Endothelial cell of umbilical vein (primary cell): ENCODE measurements at regions not wholly inside any gene's neighbourhood (a gene's known extent, or its start where the extent isn't known, plus 50 kb on each side); places are given as distances from the start of the nearest gene placed in this dataset. TPM values are rescaled to one million over a fixed set of nuclear protein-coding genes. Genes with fewer than 3 reads are reported as not detected.

Experiments used
- BruUV-seq: library from RNA; stranded (reverse); fragments of 400-500 nt; replicated peaks from 2 replicates; lab custom pipeline; 2021; lab: Mats Ljungman, UMichigan
- CTCF ChIA-PET: fragments of 300-600, 350-600 bp; sonication (Branson Sonifier 250); formaldehyde crosslinking; loops from one replicate; lab custom pipeline; 2021; ENCODE audit warnings: antibody characterized with exemption, inconsistent platforms; lab: Charles Lee
- POLR2A ChIA-PET: fragments of 300-600, 350-600 bp; sonication (Branson Sonifier 250); formaldehyde crosslinking; loops from one replicate; lab custom pipeline; 2021; ENCODE audit warnings: antibody characterized with exemption, inconsistent platforms; lab: Charles Lee
- DNase-seq: peaks from one replicate; pipeline ENCODE4 v3.0.0-alpha.2; 2011; ENCODE audit warnings: low read depth, low spot score
- FAIRE-seq: peaks from 2 replicates; lab custom pipeline; 2011; peaks lifted over from hg19 to GRCh38; lab: Jason Lieb, UNC
- H2AFZ ChIP-seq: 2 replicates; pipeline ENCODE4 v1.6.0; 2012; ENCODE audit warnings: low read depth, low read length, control low read depth, inconsistent platforms
- H3K27ac ChIP-seq: 2 replicates; pipeline ENCODE4 v1.5.1; 2011; ENCODE audit warnings: low read depth, mild to moderate bottlenecking, control low read depth, low read length, moderate library complexity; ENCODE audit not compliant: insufficient read depth
- H3K27me3 ChIP-seq, 2 experiments: 2 replicates each; pipeline versions ENCODE4 v1.6.0 to v1.6.1; 2011; ENCODE audit warnings: low read length in 2 of 2, mixed read lengths in 1 of 2; ENCODE audit not compliant: control insufficient read depth in 2 of 2, insufficient read depth in 2 of 2
- H3K36me3 ChIP-seq, 2 experiments: 2 replicates in 1 of 2; 3 replicates in 1 of 2; pipeline ENCODE4 v1.5.1; 2011; ENCODE audit warnings: low read length in 2 of 2, mild to moderate bottlenecking in 1 of 2, moderate library complexity in 1 of 2; ENCODE audit not compliant: control insufficient read depth in 2 of 2, insufficient read depth in 2 of 2; ENCODE audit errors: extremely low read depth in 1 of 2
- H3K4me1 ChIP-seq: 3 replicates; pipeline ENCODE4 v1.5.1; 2011; ENCODE audit warnings: mild to moderate bottlenecking, low read length; ENCODE audit not compliant: control insufficient read depth, insufficient read depth; ENCODE audit errors: extremely low read depth
- H3K4me2 ChIP-seq: 2 replicates; pipeline ENCODE4 v1.6.1; 2011; ENCODE audit warnings: low read length, control low read depth, mixed read lengths; ENCODE audit not compliant: insufficient read depth
- H3K4me3 ChIP-seq, 3 experiments: fragments of 200-600 bp in 1 of 3; sonication (generic), shearing (Covaris generic) in 1 of 3; replicated peaks in 1 of 3; 2 replicates each; pipeline ENCODE4 v1.5.1; 2011 to 2016; ENCODE audit warnings: control low read depth in 3 of 3, low read length in 3 of 3, mild to moderate bottlenecking in 2 of 3, inconsistent platforms in 1 of 3, low read depth in 1 of 3, moderate library complexity in 1 of 3; ENCODE audit not compliant: insufficient read depth in 1 of 3
- H3K79me2 ChIP-seq: 2 replicates; pipeline ENCODE4 v1.6.0; 2012; ENCODE audit warnings: low read length, inconsistent platforms; ENCODE audit not compliant: control insufficient read depth, insufficient read depth
- H3K9ac ChIP-seq: replicated peaks from 2 replicates; pipeline ENCODE3; 2011; ENCODE audit warnings: low read length, control low read depth; ENCODE audit not compliant: insufficient read depth; ENCODE audit errors: extremely low read depth
- H3K9me1 ChIP-seq: replicated peaks from 3 replicates; pipeline ENCODE4 v1.6.0; 2011; ENCODE audit warnings: mild to moderate bottlenecking, low read length; ENCODE audit not compliant: control insufficient read depth, insufficient read depth; ENCODE audit errors: extremely low read depth
- H3K9me3 ChIP-seq: replicated peaks from 2 replicates; pipeline ENCODE4 v1.5.1; 2012; ENCODE audit warnings: low read length, inconsistent platforms; ENCODE audit not compliant: control insufficient read depth, insufficient read depth
- H4K20me1 ChIP-seq: replicated peaks from 2 replicates; pipeline ENCODE3; 2011; ENCODE audit warnings: mild to moderate bottlenecking, low read length; ENCODE audit not compliant: control insufficient read depth, insufficient read depth; ENCODE audit errors: extremely low read depth
- CTCF ChIP-seq, 2 donors: IDR thresholded peaks; 1 replicate in 1 of 2; 2 replicates in 1 of 2; pipeline ENCODE4 v1.5.1; 2011; ENCODE audit warnings: low read length in 2 of 2, mild to moderate bottlenecking in 2 of 2, moderate library complexity in 2 of 2, control low read depth in 1 of 2, inconsistent platforms in 1 of 2, low read depth in 1 of 2; ENCODE audit not compliant: insufficient read depth in 1 of 2; ENCODE audit errors: extremely low read depth in 1 of 2
- EZH2 ChIP-seq: IDR thresholded peaks from 2 replicates; pipeline ENCODE4 v1.6.1; 2012; ENCODE audit warnings: borderline replicate concordance, low read depth, mild to moderate bottlenecking, moderate library complexity, low read length, inconsistent platforms; ENCODE audit not compliant: severe bottlenecking
- FOS ChIP-seq: IDR thresholded peaks from 2 replicates; pipeline ENCODE4 v1.6.1; 2011; ENCODE audit warnings: mild to moderate bottlenecking, low read length, moderate library complexity, borderline replicate concordance; ENCODE audit not compliant: insufficient read depth
- GATA2 ChIP-seq: IDR thresholded peaks from 2 replicates; pipeline ENCODE4 v1.7.0; 2011; ENCODE audit warnings: low read depth, mild to moderate bottlenecking, moderate library complexity, mixed read lengths, low read length; ENCODE audit not compliant: insufficient read length, insufficient read depth
- JUN ChIP-seq: IDR thresholded peaks from 2 replicates; pipeline ENCODE4 v1.6.1; 2011; ENCODE audit warnings: borderline replicate concordance, low read depth; ENCODE audit not compliant: insufficient read length, insufficient read depth
- MYC ChIP-seq: IDR thresholded peaks from one replicate; pipeline ENCODE4 v1.6.1; 2011; ENCODE audit warnings: mild to moderate bottlenecking, low read depth, low read length
- POLR2A ChIP-seq: IDR thresholded peaks from 2 replicates; pipeline ENCODE4 v1.6.1; 2012; ENCODE audit warnings: low read depth, mild to moderate bottlenecking, control low read depth, low read length
- POLR2AphosphoS5 ChIP-seq: IDR thresholded peaks from 2 replicates; pipeline ENCODE4 v1.6.1; 2012; ENCODE audit warnings: low read depth, mild to moderate bottlenecking, control low read depth, low read length, moderate library complexity; ENCODE audit not compliant: insufficient read depth
- dilution Hi-C: fragments of 300-500 bp; cut with MboI; formaldehyde crosslinking; loops from one replicate; pipeline ENCODE4 v1.15.0; 2019; ENCODE audit warnings: low sequenced_read_pairs; ENCODE audit not compliant: extremely low pct_ligation_motif_present
- intact Hi-C: fragments of 100-400 bp; cut with micrococcal nuclease; formaldehyde crosslinking; loops from one replicate; pipeline ENCODE4 v1.10.0; 2022
- small RNA-seq: library from RNA; depleted of rRNA; stranded (forward); fragments of <200 nt; gene quantifications from one replicate; pipeline ENCODE3, GENCODE V24; 2012; ENCODE audit warnings: low replicate concordance, low read depth; ENCODE audit not compliant: insufficient read depth, insufficient read length
- TF ChIP-seq, protein P1 (sequence below): IDR thresholded peaks from 2 replicates; pipeline ENCODE4 v1.6.1; 2011; ENCODE audit not compliant: insufficient read depth, insufficient read length

- Histone ChIP-seq H3K9me1 (no peaks in the 10 kb centered on the region), H4K20me1 (no peaks in the 10 kb centered on the region), H3K4me2 (no peak overlapping the region), H3K9me3 (peaks cover 4% of the 10 kb centered on the region), H3K4me1 (no peaks in the 10 kb centered on the region), H3K27me3 (no peaks in the 10 kb centered on the region), H2AFZ (no peak overlapping the region), H3K9ac (no peak overlapping the region), H3K79me2 (no peaks in the 10 kb centered on the region), H3K27ac (no peak overlapping the region), H3K36me3 (no peaks in the 10 kb centered on the region), H3K4me3 (no peak overlapping the region)
- dilution Hi-C loops (no loop called here), intact Hi-C loops (no loop called here)
- FAIRE-seq (no peak), DNase-seq (no peak)
- POLR2A ChIA-PET, result no interaction called here
- CTCF ChIA-PET, result no interaction called here
- BruUV-seq, result no TSS peak
- TF ChIP-seq GATA2 (no peak), POLR2AphosphoS5 (no peak), MYC (no peak), JUN (no peak), FOS (no peak), POLR2A (no peak), EZH2 (no peak), CTCF (IDR thresholded peaks at IDR 0.05; ENCODE audit: extremely low read depth in 1 of 2, insufficient read depth in 1 of 2, low read depth in 1 of 2, low read length in 2 of 2) (no peak)
- TF ChIP-seq, protein P1, sequence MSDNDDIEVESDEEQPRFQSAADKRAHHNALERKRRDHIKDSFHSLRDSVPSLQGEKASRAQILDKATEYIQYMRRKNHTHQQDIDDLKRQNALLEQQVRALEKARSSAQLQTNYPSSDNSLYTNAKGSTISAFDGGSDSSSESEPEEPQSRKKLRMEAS, result no peak
Observed at GRCh38 chr16:35931722-35932121, 2472.3 kb downstream of the TP53TG3F start.

Small RNA genes lying in the stretch of these regions (small RNA-seq; reads per million reads assigned to genes)
- gene AC106785.1 (not detected), gene RNA5SP406 (not detected), gene RNA5SP407 (not detected), gene RNA5SP408 (not detected), gene RNA5SP409 (not detected), gene RNA5SP410 (not detected), gene RNA5SP411 (not detected), gene RNA5SP412 (not detected), gene RNA5SP413 (not detected), gene RNA5SP414 (not detected), gene RNA5SP415 (not detected), gene RNA5SP416 (not detected), gene RNA5SP417 (not detected), gene RNA5SP418 (not detected), gene RNA5SP419 (not detected), gene RNA5SP420 (not detected), gene RNA5SP421 (not detected), gene RNA5SP422 (not detected), gene RNA5SP423 (not detected)
